ENCODE measurements at regions not wholly inside any gene's neighbourhood (a gene's known extent, or its start where the extent isn't known, plus 50 kb on each side); places are given as distances from the start of the nearest gene placed in this dataset.

DNA sequence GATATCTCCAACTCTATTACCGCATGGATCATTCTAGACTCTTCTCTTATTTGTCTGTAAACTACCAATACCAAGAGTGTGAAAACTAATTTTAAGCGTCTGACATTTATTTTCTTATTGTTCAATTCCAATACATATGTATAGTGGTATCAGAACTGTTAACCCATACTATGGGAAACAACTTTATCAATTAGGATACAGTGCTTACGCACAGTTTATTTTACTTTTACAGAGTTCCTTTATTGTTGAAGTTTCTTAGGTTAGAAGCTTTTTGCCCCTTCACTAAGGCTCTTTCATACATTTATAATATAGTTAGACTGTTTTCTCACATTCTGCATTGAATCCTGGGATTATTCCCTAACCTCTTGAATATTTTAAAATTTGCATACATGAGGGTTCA, 198.8 kb upstream of the RGPD4 start:
- CTCF ChIA-PET (ENCODE audit: low intra/inter-chr PET ratio) = no interaction called here
- WGBS (ENCODE audit: insufficient coverage, low coverage, missing lambda C conversion rate) = 33% methylated on average over 3 of the region's 3 CpGs
- BruUV-seq (replicated peaks) = no TSS peak
- Histone ChIP-seq H3K27me3 (ENCODE audit: control insufficient read depth in 2 of 2, insufficient read depth in 2 of 2, low read length in 2 of 2) (no peaks in the 10 kb centered on the region), H3K9ac (ENCODE audit: insufficient read depth in 1 of 2, low read depth in 2 of 2, low read length in 2 of 2) (no peak overlapping the region), H3K27ac (ENCODE audit: extremely low read depth, low read depth, low read length) (no peak overlapping the region), H3K9me1 (ENCODE audit: control insufficient read depth, insufficient read depth, low read length) (no peaks in the 10 kb centered on the region), H3K4me2 (ENCODE audit: insufficient read depth, low read length) (no peak overlapping the region), H3K79me2 (ENCODE audit: control insufficient read depth, insufficient read depth, low read length) (no peaks in the 10 kb centered on the region), H3K4me1 (replicated peaks in 1 of 2; ENCODE audit: control insufficient read depth in 2 of 2, insufficient read depth in 2 of 2, low read length in 2 of 2) (no peaks in the 10 kb centered on the region), H3K36me3 (ENCODE audit: control insufficient read depth, insufficient read depth, low read length) (no peaks in the 10 kb centered on the region), H4K20me1 (replicated peaks; ENCODE audit: control insufficient read depth, insufficient read depth, low read length) (no peaks in the 10 kb centered on the region), H2AFZ (ENCODE audit: low read depth, low read length) (no peak overlapping the region), H3K4me3 (no peak overlapping the region), H3K9me3 (replicated peaks; ENCODE audit: control insufficient read depth, insufficient read depth, low read depth, low read length) (no peaks in the 10 kb centered on the region; the same call in 1 of the 2 replicates)
- intact Hi-C loops (cut with micrococcal nuclease) = no loop called here
- in situ Hi-C loops (cut with MboI) = no loop called here
- ATAC-seq = no peak
- no peak for FAIRE-seq
- DNase-seq (ENCODE audit: extremely low read depth in 1 of 4, low spot score in 3 of 4) = no peak
- POLR2A ChIA-PET = no interaction called here
- TF ChIP-seq RBFOX2 (IDR thresholded peaks at IDR 0.05; ENCODE audit: low read depth, low read length) (no peak), KLF1 (tag; IDR thresholded peaks at IDR 0.05) (no peak), CBFA2T2 (conservative IDR thresholded peaks at IDR 0.05) (no peak), SNRNP70 (optimal IDR thresholded peaks at IDR 0.05; ENCODE audit: low read depth, low read length) (no peak)
- TF ChIP-seq, protein P1, sequence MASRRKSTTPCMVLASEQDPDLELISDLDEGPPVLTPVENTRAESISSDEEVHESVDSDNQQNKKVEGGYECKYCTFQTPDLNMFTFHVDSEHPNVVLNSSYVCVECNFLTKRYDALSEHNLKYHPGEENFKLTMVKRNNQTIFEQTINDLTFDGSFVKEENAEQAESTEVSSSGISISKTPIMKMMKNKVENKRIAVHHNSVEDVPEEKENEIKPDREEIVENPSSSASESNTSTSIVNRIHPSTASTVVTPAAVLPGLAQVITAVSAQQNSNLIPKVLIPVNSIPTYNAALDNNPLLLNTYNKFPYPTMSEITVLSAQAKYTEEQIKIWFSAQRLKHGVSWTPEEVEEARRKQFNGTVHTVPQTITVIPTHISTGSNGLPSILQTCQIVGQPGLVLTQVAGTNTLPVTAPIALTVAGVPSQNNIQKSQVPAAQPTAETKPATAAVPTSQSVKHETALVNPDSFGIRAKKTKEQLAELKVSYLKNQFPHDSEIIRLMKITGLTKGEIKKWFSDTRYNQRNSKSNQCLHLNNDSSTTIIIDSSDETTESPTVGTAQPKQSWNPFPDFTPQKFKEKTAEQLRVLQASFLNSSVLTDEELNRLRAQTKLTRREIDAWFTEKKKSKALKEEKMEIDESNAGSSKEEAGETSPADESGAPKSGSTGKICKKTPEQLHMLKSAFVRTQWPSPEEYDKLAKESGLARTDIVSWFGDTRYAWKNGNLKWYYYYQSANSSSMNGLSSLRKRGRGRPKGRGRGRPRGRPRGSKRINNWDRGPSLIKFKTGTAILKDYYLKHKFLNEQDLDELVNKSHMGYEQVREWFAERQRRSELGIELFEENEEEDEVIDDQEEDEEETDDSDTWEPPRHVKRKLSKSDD (conservative IDR thresholded peaks at IDR 0.05; ENCODE audit: low read length) = no peak
- TF ChIP-seq, protein P2, sequence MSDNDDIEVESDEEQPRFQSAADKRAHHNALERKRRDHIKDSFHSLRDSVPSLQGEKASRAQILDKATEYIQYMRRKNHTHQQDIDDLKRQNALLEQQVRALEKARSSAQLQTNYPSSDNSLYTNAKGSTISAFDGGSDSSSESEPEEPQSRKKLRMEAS (CRISPR knock-in tag; IDR thresholded peaks at IDR 0.05) = no peak
- TF ChIP-seq, protein P3, sequence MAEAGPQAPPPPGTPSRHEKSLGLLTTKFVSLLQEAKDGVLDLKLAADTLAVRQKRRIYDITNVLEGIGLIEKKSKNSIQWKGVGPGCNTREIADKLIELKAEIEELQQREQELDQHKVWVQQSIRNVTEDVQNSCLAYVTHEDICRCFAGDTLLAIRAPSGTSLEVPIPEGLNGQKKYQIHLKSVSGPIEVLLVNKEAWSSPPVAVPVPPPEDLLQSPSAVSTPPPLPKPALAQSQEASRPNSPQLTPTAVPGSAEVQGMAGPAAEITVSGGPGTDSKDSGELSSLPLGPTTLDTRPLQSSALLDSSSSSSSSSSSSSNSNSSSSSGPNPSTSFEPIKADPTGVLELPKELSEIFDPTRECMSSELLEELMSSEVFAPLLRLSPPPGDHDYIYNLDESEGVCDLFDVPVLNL (CRISPR knock-in tag; IDR thresholded peaks at IDR 0.05; ENCODE audit: low read depth) = no peak

Measured in K562 (cell line).